ENCODE measurements at regions not wholly inside any gene's neighbourhood (a gene's known extent, or its start where the extent isn't known, plus 50 kb on each side); places are given as distances from the start of the nearest gene placed in this dataset.

GRCh38 chr1:229129301-229130027 is 141.4 kb upstream of the RAB4A start:
- no peak overlapping the region for H3K9ac ChIP-seq (ENCODE audit: low read length)
- H3K79me2 ChIP-seq (replicated peaks; ENCODE audit: insufficient read depth, low read length), result no peaks in the 10 kb centered on the region
- no peak overlapping the region for H3K4me2 ChIP-seq (ENCODE audit: low read length)
- no peaks in the 10 kb centered on the region for H4K20me1 ChIP-seq (ENCODE audit: insufficient read depth)
- no peak overlapping the region for H3K4me3 ChIP-seq (ENCODE audit: low read length)
- H3K27me3 ChIP-seq (ENCODE audit: insufficient read depth, low read depth, low read length), result no peaks in the 10 kb centered on the region
- no peaks in the 10 kb centered on the region for H3K36me3 ChIP-seq (ENCODE audit: insufficient read depth, low read length)
- H3K9me3 ChIP-seq (ENCODE audit: low read length), result no peaks in the 10 kb centered on the region
- no peaks in the 10 kb centered on the region for H3K9me2 ChIP-seq (ENCODE audit: insufficient read depth, low read length)
- H2AFZ ChIP-seq (ENCODE audit: low read depth, low read length), result no peak overlapping the region
- H3K27ac ChIP-seq (ENCODE audit: low read length), result no peak overlapping the region
- no peaks in the 10 kb centered on the region for H3F3A ChIP-seq (ENCODE audit: insufficient read depth, low read length, poor library complexity, severe bottlenecking)
- TF ChIP-seq EP300 (conservative IDR thresholded peaks at IDR 0.05; ENCODE audit: poor library complexity, severe bottlenecking) (no peak), MXI1 (conservative IDR thresholded peaks at IDR 0.05; ENCODE audit: poor library complexity, severe bottlenecking) (no peak), CTCF (IDR thresholded peaks at IDR 0.05; ENCODE audit: poor library complexity, severe bottlenecking) (no peak), POLR2AphosphoS5 (IDR thresholded peaks at IDR 0.05) (no peak), SMC3 (conservative IDR thresholded peaks at IDR 0.05; ENCODE audit: poor library complexity) (no peak), RAD21 (conservative IDR thresholded peaks at IDR 0.05) (no peak), EZH2 (IDR thresholded peaks at IDR 0.05; ENCODE audit: borderline replicate concordance, insufficient read depth, low read length, poor library complexity, severe bottlenecking) (no peak), REST (IDR thresholded peaks at IDR 0.05; ENCODE audit: borderline replicate concordance) (no peak)

- H3K36me3 ChIP-seq (ENCODE audit: insufficient read depth, low read length), result no peaks in the 10 kb centered on the region
- H3K4me2 ChIP-seq (ENCODE audit: low read length), result no peak overlapping the region
- H3K9me2 ChIP-seq (ENCODE audit: insufficient read depth, low read length), result no peaks in the 10 kb centered on the region
- H4K20me1 ChIP-seq (ENCODE audit: insufficient read depth), result no peaks in the 10 kb centered on the region
- no peak overlapping the region for H3K27ac ChIP-seq (ENCODE audit: low read length)
- H3K4me3 ChIP-seq (ENCODE audit: low read length), result no peak overlapping the region
- H3K9ac ChIP-seq (ENCODE audit: low read length), result no peak overlapping the region
- no peaks in the 10 kb centered on the region for H3F3A ChIP-seq (ENCODE audit: insufficient read depth, low read length, poor library complexity, severe bottlenecking)
- H2AFZ ChIP-seq (ENCODE audit: low read depth, low read length), result no peak overlapping the region
- no peaks in the 10 kb centered on the region for H3K9me3 ChIP-seq (ENCODE audit: low read length)
- H3K79me2 ChIP-seq (replicated peaks; ENCODE audit: insufficient read depth, low read length), result no peaks in the 10 kb centered on the region
- TF ChIP-seq MXI1 (conservative IDR thresholded peaks at IDR 0.05; ENCODE audit: poor library complexity, severe bottlenecking) (no peak), EZH2 (IDR thresholded peaks at IDR 0.05; ENCODE audit: borderline replicate concordance, insufficient read depth, low read length, poor library complexity, severe bottlenecking) (no peak), POLR2AphosphoS5 (IDR thresholded peaks at IDR 0.05) (no peak), RAD21 (conservative IDR thresholded peaks at IDR 0.05) (no peak), REST (IDR thresholded peaks at IDR 0.05; ENCODE audit: borderline replicate concordance) (no peak), TAF1 (IDR thresholded peaks at IDR 0.05; ENCODE audit: low read depth) (no peak), SMC3 (conservative IDR thresholded peaks at IDR 0.05; ENCODE audit: poor library complexity) (no peak), CTCF (IDR thresholded peaks at IDR 0.05; ENCODE audit: poor library complexity, severe bottlenecking) (no peak), EP300 (conservative IDR thresholded peaks at IDR 0.05; ENCODE audit: poor library complexity, severe bottlenecking) (no peak)
- no peaks in the 10 kb centered on the region for H3K27me3 ChIP-seq (ENCODE audit: insufficient read depth, low read depth, low read length)
These were observed 140.8 kb upstream of the RAB4A start for GRCh38 chr1:229130028-229130668.
